ENCODE measurements at regions not wholly inside any gene's neighbourhood (a gene's known extent, or its start where the extent isn't known, plus 50 kb on each side); places are given as distances from the start of the nearest gene placed in this dataset.
A peak's percentile ranks its signal among the peaks of the same experiment; 100 is the strongest.

- 52% methylated on average over 7 of the region's 7 CpGs for WGBS (ENCODE audit: low lambda C conversion rate)
- Histone ChIP-seq H3K4me3 (replicated peaks in 1 of 3; ENCODE audit: insufficient read depth in 1 of 3, low read depth in 2 of 3, low read length in 3 of 3) (no peak overlapping the region), H3K27me3 (ENCODE audit: control insufficient read depth in 1 of 2, insufficient read depth in 2 of 2, low read length in 2 of 2) (no peaks in the 10 kb centered on the region), H3K9ac (ENCODE audit: insufficient read depth, low read depth, low read length) (no peak overlapping the region), H4K20me1 (ENCODE audit: insufficient read depth, low read length) (no peaks in the 10 kb centered on the region), H3K36me3 (replicated peaks in 1 of 2; ENCODE audit: control insufficient read depth in 1 of 2, insufficient read depth in 2 of 2, low read length in 2 of 2) (no peaks in the 10 kb centered on the region), H3K4me1 (ENCODE audit: insufficient read depth, low read length) (peaks cover 32% of the 10 kb centered on the region), H3K4me2 (ENCODE audit: low read depth, low read length) (no peak overlapping the region), H2AFZ (ENCODE audit: low read length) (no peak overlapping the region), H3K27ac (ENCODE audit: extremely low read length, insufficient read depth, low read length) (no peak overlapping the region), H3K9me3 (ENCODE audit: low read length) (no peaks in the 10 kb centered on the region), H3K79me2 (ENCODE audit: insufficient read depth, low read length) (no peaks in the 10 kb centered on the region)
- CTCF ChIA-PET (ENCODE audit: low intra/inter-chr PET ratio, low total read pairs): no interaction called here
- in situ Hi-C loops (cut with HindIII; ENCODE audit: extremely low pct_ligation_motif_present, low pct_unique_long_range_greater_than_20kb) (no loop called here), intact Hi-C loops (cut with micrococcal nuclease; ENCODE audit: unreplicated experiment) (loop anchor here (5.0 kb wide), 2 partner anchors 48 to 118 kb away; no protein-coding TSS in a partner anchor)
- FAIRE-seq: peak; percentile 28
- peak; percentile 21 for DNase-seq (ENCODE audit: low spot score)
- no peak for ATAC-seq
- no TSS peak for BruUV-seq (replicated peaks)
- POLR2A ChIA-PET: interaction anchor here (0.6 kb wide), 1 partner anchor 12 kb away, joined by 3 read pairs; no protein-coding TSS in a partner anchor
- TF ChIP-seq GFI1 (CRISPR knock-in tag; IDR thresholded peaks at IDR 0.05; ENCODE audit: borderline replicate concordance) (no peak), KDM3A (CRISPR knock-in tag; IDR thresholded peaks at IDR 0.05; ENCODE audit: low read depth) (no peak), NR2F2 (IDR thresholded peaks at IDR 0.05; ENCODE audit: borderline replicate concordance, low read depth) (no peak), ZNF564 (CRISPR knock-in tag; IDR thresholded peaks at IDR 0.05) (no peak), SALL1 (CRISPR knock-in tag; IDR thresholded peaks at IDR 0.05) (peak; percentile 39; the same call in 1 of the 2 replicates), ZNF431 (CRISPR knock-in tag; IDR thresholded peaks at IDR 0.05; ENCODE audit: borderline replicate concordance, low read depth) (no peak), TP53 (CRISPR knock-in tag; conservative IDR thresholded peaks at IDR 0.05) (no peak), ISX (CRISPR knock-in tag; conservative IDR thresholded peaks at IDR 0.05) (no peak), TGIF2 (CRISPR knock-in tag; IDR thresholded peaks at IDR 0.05) (peak; percentile 81; the same call in 1 of the 2 replicates), ZBTB26 (CRISPR knock-in tag; IDR thresholded peaks at IDR 0.05; ENCODE audit: borderline replicate concordance) (peak; percentile 76; the same call in 1 of the 2 replicates), YEATS2 (CRISPR knock-in tag; IDR thresholded peaks at IDR 0.05; ENCODE audit: borderline replicate concordance) (peak; percentile 42; the same call in 1 of the 2 replicates), NCOR1 (IDR thresholded peaks at IDR 0.05; ENCODE audit: borderline replicate concordance, low read length) (no peak), REST (IDR thresholded peaks at IDR 0.05; ENCODE audit: borderline replicate concordance in 1 of 2, low read depth in 1 of 2, low read length in 2 of 2) (peak; percentile 86 to 100), ZNF20 (CRISPR knock-in tag; IDR thresholded peaks at IDR 0.05) (no peak), DNMT1 (CRISPR knock-in tag; IDR thresholded peaks at IDR 0.05) (no peak), ZNF207 (IDR thresholded peaks at IDR 0.05; ENCODE audit: borderline replicate concordance) (no peak), POLR2G (IDR thresholded peaks at IDR 0.05; ENCODE audit: low read depth, low read length) (no peak), BCL6 (CRISPR knock-in tag; IDR thresholded peaks at IDR 0.05) (peak; percentile 44; the same call in 1 of the 2 replicates), ZNF430 (CRISPR knock-in tag; IDR thresholded peaks at IDR 0.05) (peak; percentile 76; the same call in 1 of the 2 replicates)
These were observed 393.5 kb downstream of the BUD13 start for GRCh38 chr11:116379185-116379828.

Measured in HepG2 (cell line).